ENCODE measurements at regions not wholly inside any gene's neighbourhood (a gene's known extent, or its start where the extent isn't known, plus 50 kb on each side); places are given as distances from the start of the nearest gene placed in this dataset.

- DNase-seq (ENCODE audit: low read depth): no peak
- no peak for TF ChIP-seq CTCF (IDR thresholded peaks at IDR 0.05; ENCODE audit: insufficient read depth, low read depth, low read length, missing control alignments)
- no peak overlapping the region for H3K4me3 ChIP-seq (ENCODE audit: low read length)
Observed at GRCh38 chr12:69099201-69099837, 140.1 kb upstream of the CPSF6 start.

GRCh38 chr12:69101505-69101904, 137.9 kb upstream of the CPSF6 start:
- TF ChIP-seq CTCF (IDR thresholded peaks at IDR 0.05; ENCODE audit: insufficient read depth, low read depth, low read length, missing control alignments): no peak
- no peak overlapping the region for H3K4me3 ChIP-seq (ENCODE audit: low read length)
- no peak for DNase-seq (ENCODE audit: low read depth)

GRCh38 chr12:69102856-69103255, 136.5 kb upstream of the CPSF6 start:
- no peak for DNase-seq (ENCODE audit: low read depth)
- H3K4me3 ChIP-seq (ENCODE audit: low read length): no peak overlapping the region
- TF ChIP-seq CTCF (IDR thresholded peaks at IDR 0.05; ENCODE audit: insufficient read depth, low read depth, low read length, missing control alignments): no peak

- no peak overlapping the region for H3K4me3 ChIP-seq (ENCODE audit: low read length)
- no peak for TF ChIP-seq CTCF (IDR thresholded peaks at IDR 0.05; ENCODE audit: insufficient read depth, low read depth, low read length, missing control alignments)
- DNase-seq (ENCODE audit: low read depth): no peak
Observed at GRCh38 chr12:69105101-69105962, 134.0 kb upstream of the CPSF6 start.

GRCh38 chr12:69106482-69107118, 132.8 kb upstream of the CPSF6 start:
- no peak overlapping the region for H3K4me3 ChIP-seq (ENCODE audit: low read length)
- TF ChIP-seq CTCF (IDR thresholded peaks at IDR 0.05; ENCODE audit: insufficient read depth, low read depth, low read length, missing control alignments): no peak
- DNase-seq (ENCODE audit: low read depth): no peak

GRCh38 chr12:69107541-69107940, 131.8 kb upstream of the CPSF6 start:
- no peak for DNase-seq (ENCODE audit: low read depth)
- H3K4me3 ChIP-seq (ENCODE audit: low read length): no peak overlapping the region
- TF ChIP-seq CTCF (IDR thresholded peaks at IDR 0.05; ENCODE audit: insufficient read depth, low read depth, low read length, missing control alignments): no peak

Measured in epithelial cell of esophagus (primary cell).